Ishikawa (cell line): ENCODE measurements at regions not wholly inside any gene's neighbourhood (a gene's known extent, or its start where the extent isn't known, plus 50 kb on each side); places are given as distances from the start of the nearest gene placed in this dataset.
A peak's percentile ranks its signal among the peaks of the same experiment; 100 is the strongest.

Experiments used
- CEBPB ChIP-seq: IDR thresholded peaks from 2 replicates; pipeline ENCODE4 v1.6.1; 2012
- CREB1 ChIP-seq: IDR thresholded peaks from 2 replicates; pipeline ENCODE4 v1.6.1; 2012; ENCODE audit warnings: low read depth
- EGR1 ChIP-seq: IDR thresholded peaks from 2 replicates; pipeline ENCODE4 v1.6.1; 2012
- EP300 ChIP-seq: IDR thresholded peaks from 2 replicates; pipeline ENCODE4 v1.6.1; 2012; ENCODE audit warnings: borderline replicate concordance
- FOXM1 ChIP-seq: IDR thresholded peaks from 2 replicates; pipeline ENCODE4 v1.6.1; 2012; ENCODE audit warnings: low read depth, borderline replicate concordance
- MAX ChIP-seq: IDR thresholded peaks from 2 replicates; pipeline ENCODE4 v1.6.1; 2012
- NFIC ChIP-seq: IDR thresholded peaks from 2 replicates; pipeline ENCODE4 v1.6.1; 2012
- RAD21 ChIP-seq: IDR thresholded peaks from 2 replicates; pipeline ENCODE4 v1.6.1; 2012; ENCODE audit warnings: low read depth
- REST ChIP-seq: IDR thresholded peaks from 2 replicates; pipeline ENCODE4 v1.6.1; 2012; ENCODE audit warnings: low read depth, mild to moderate bottlenecking
- TAF1 ChIP-seq: IDR thresholded peaks from 2 replicates; pipeline ENCODE4 v1.6.1; 2012; ENCODE audit warnings: low read depth, mild to moderate bottlenecking
- TCF12 ChIP-seq: IDR thresholded peaks from 2 replicates; pipeline ENCODE4 v1.6.1; 2012; ENCODE audit warnings: low read depth
- TEAD4 ChIP-seq: IDR thresholded peaks from 2 replicates; pipeline ENCODE4 v1.6.1; 2012
- USF1 ChIP-seq: IDR thresholded peaks from 2 replicates; pipeline ENCODE4 v1.6.1; 2012
- YY1 ChIP-seq: IDR thresholded peaks from 2 replicates; pipeline ENCODE4 v1.6.1; 2012; ENCODE audit warnings: low read depth
- ZBTB7A ChIP-seq: IDR thresholded peaks from 2 replicates; pipeline ENCODE4 v1.6.1; 2012; ENCODE audit warnings: low read depth

- TF ChIP-seq EP300: no peak
- no peak for TF ChIP-seq YY1
- TF ChIP-seq RAD21: no peak
- TF ChIP-seq REST: no peak
- TF ChIP-seq NFIC: no peak
These were observed 361.8 kb downstream of the IPMK start for GRCh38 chr10:57905861-57906260.

GRCh38 chr10:57905010-57905409, 362.7 kb downstream of the IPMK start:
- no peak for TF ChIP-seq CREB1
- TF ChIP-seq EP300: no peak
- TF ChIP-seq TCF12: no peak
- no peak for TF ChIP-seq ZBTB7A
- TF ChIP-seq NFIC: no peak
- no peak for TF ChIP-seq USF1
- TF ChIP-seq RAD21: no peak
- no peak for TF ChIP-seq CEBPB
- TF ChIP-seq FOXM1: no peak
- TF ChIP-seq MAX: no peak
- no peak for TF ChIP-seq TEAD4
- no peak for TF ChIP-seq REST
- TF ChIP-seq EGR1: no peak
- no peak for TF ChIP-seq YY1
- no peak for TF ChIP-seq TAF1

GRCh38 chr10:57898231-57898630, 369.5 kb downstream of the IPMK start:
- TF ChIP-seq NFIC (peak; percentile 45; the same call in 1 of the 2 replicates), EP300 (peak; percentile 42; the same call in 1 of the 2 replicates), TEAD4 (peak; percentile 49), FOXM1 (no peak), USF1 (no peak), EGR1 (no peak), TCF12 (0 out of 2 replicates have a peak, but pooled peaks have one; percentile 49), REST (no peak), MAX (no peak), YY1 (peak; percentile 58), CREB1 (no peak), RAD21 (peak; percentile 3; the same call in 1 of the 2 replicates)

GRCh38 chr10:57897611-57898010, 370.1 kb downstream of the IPMK start:
- TF ChIP-seq TCF12 (no peak), NFIC (no peak), USF1 (no peak)

- TF ChIP-seq USF1: no peak
- TF ChIP-seq CEBPB: no peak
- TF ChIP-seq NFIC: no peak
- no peak for TF ChIP-seq RAD21
- no peak for TF ChIP-seq TCF12
- no peak for TF ChIP-seq ZBTB7A
- TF ChIP-seq TEAD4: no peak
- TF ChIP-seq MAX: no peak
- TF ChIP-seq YY1: no peak
- TF ChIP-seq REST: no peak
- no peak for TF ChIP-seq FOXM1
- no peak for TF ChIP-seq EGR1
- no peak for TF ChIP-seq CREB1
- TF ChIP-seq TAF1: no peak
- TF ChIP-seq EP300: no peak
These were observed 373.3 kb downstream of the IPMK start for GRCh38 chr10:57894361-57894760.
